GM04504 (cell line): ENCODE measurements at regions not wholly inside any gene's neighbourhood (a gene's known extent, or its start where the extent isn't known, plus 50 kb on each side); places are given as distances from the start of the nearest gene placed in this dataset.

Source experiments
- DNase-seq: peaks from one replicate; pipeline ENCODE4 v3.0.0-alpha.2; 2012; ENCODE audit warnings: low read depth

GRCh38 chr7:106808967-106809635 is 56.0 kb upstream of the PIK3CG start:
- no peak for DNase-seq

DNA sequence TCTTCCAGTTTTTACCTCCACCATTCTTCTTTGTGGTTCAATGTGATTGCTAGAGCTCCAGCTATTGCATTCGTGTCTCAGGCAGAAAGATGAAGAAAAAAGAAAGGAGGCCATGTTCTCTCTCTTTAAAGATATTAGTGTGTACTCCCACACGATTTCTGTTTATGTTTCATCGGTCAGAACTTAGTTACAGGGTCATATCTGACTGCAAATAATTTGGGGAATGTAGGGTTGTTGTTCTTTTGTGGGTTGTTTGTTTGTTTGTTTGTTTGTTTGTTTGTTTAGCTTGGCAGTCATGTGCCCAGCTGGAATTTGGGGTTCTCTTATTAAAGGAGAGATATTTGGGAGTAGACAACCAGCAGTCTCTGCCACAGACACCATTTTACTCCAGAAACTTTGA is 53.6 kb upstream of the PIK3CG start:
- DNase-seq, result no peak

GRCh38 chr7:106812027-106812643 is 52.9 kb upstream of the PIK3CG start:
- DNase-seq, result no peak

DNA sequence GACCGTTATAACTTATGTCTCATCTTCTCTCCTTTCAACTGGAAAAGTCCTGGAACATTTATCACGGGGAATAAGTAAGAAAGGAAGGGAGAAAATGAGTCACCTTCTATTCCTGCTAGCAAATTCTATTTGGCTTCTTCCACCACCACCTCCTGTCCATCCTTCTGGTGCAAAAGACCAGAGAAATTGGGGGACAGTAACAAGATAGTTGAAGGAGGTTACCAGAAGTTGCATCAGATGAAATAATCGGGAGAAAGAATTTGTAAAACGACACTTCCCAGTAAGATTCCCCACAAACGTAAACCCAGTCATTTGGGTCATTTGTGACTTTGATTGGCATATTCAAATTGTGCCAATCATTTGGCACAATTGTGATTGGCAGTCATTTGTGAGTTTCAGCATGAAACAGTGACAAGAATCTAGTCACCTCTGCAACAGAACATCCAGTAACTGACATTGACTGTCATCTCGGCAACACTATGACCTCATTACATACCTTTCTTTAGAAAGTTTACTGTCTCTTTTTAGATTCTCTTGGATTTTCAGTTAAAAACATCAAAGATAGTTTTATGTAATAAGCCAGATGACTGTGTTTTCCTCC is 51.3 kb upstream of the PIK3CG start:
- DNase-seq, result no peak

DNA sequence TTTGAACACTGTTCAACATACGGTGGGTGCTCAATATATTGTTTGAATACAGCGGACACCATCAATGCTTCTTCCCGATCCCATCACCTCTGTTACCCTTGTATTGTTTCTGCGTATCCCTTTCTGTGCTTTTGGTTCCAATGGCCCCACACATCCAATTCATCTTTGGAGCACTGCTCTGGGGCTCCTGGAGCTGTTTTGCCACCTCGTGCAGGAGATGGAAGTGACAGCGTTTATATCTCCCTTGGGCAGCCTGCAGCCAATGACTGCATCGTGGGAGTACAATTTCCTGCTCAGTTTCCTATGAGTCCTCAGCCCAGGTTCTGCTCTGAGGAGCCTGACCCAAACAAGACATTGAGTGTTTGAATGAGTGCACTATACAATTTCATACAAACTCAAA is 50.2 kb upstream of the PIK3CG start:
- no peak for DNase-seq
